Stimulated activated CD4-positive, alpha-beta T cell treated with anti-CD3 and anti-CD28 coated beads, Interleukin-15, amount 100 ng/mL, for 48 hours (primary cell): ENCODE measurements at regions not wholly inside any gene's neighbourhood (a gene's known extent, or its start where the extent isn't known, plus 50 kb on each side); places are given as distances from the start of the nearest gene placed in this dataset.

ENCODE experiments used
- DNase-seq, 2 donors: peaks; one replicate each; pipeline ENCODE4 v3.0.0-alpha.2; 2020; ENCODE audit warnings: low read depth in 2 of 2

DNA sequence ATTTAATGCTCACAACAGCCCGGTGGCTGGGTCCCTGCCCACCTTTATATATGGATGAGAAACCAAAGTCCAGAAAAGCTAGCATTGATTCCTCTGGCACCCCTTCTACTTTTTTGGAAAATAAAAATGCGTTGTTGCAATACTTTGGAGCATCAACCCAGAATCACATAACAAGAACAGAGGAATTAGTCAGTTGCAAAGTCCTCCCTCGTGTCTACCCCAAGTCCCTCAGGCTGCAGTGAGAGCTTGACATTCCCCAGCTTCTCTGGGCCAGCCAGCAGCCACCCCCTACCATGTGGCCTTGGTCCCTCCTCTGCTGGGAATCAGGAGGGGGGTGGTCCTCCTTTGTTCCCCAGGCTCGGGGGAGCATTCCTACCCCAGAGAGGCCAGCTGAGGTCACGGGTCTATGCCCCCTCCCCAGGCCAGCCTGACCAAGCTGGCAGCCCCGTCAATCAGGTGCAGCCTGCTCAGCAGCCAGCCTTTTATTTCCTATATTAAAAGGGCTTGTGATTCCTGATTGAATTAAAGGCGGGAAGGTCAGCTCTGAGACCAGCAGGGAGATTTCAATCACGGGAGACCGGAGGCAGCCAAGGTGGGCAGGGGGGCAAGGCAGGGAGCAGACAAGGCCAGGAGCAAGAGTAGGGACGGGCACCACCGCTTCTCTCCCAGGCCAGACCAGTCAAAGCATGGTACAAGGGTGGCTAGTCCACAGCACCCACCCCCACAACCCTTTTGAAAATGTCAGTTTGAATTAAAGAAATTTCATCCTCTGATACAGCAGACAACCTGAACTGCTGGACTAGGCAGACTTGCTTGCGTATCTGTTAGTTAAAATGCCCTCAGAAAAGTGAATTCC is 158.9 kb downstream of the MRPL14 start:
- DNase-seq = no peak

DNA sequence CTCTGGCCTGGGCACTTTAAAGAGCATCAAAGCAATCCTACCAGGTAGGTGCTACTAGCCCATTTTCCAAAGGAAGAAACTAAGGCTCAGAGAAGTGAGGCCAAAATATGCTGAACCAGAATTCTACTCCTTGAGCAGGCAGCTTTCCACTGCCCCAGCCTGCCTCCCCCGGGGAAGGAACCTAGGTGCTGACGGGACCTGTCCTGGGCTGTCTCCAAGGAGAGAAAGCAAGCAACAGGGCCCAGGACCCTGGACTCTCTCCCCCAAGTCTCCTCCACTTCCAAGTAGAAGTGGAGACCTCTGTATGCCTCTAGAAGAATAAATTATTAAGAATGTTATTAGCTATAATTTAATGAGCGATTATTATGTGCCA is 159.5 kb downstream of the MRPL14 start:
- DNase-seq = no peak

DNA sequence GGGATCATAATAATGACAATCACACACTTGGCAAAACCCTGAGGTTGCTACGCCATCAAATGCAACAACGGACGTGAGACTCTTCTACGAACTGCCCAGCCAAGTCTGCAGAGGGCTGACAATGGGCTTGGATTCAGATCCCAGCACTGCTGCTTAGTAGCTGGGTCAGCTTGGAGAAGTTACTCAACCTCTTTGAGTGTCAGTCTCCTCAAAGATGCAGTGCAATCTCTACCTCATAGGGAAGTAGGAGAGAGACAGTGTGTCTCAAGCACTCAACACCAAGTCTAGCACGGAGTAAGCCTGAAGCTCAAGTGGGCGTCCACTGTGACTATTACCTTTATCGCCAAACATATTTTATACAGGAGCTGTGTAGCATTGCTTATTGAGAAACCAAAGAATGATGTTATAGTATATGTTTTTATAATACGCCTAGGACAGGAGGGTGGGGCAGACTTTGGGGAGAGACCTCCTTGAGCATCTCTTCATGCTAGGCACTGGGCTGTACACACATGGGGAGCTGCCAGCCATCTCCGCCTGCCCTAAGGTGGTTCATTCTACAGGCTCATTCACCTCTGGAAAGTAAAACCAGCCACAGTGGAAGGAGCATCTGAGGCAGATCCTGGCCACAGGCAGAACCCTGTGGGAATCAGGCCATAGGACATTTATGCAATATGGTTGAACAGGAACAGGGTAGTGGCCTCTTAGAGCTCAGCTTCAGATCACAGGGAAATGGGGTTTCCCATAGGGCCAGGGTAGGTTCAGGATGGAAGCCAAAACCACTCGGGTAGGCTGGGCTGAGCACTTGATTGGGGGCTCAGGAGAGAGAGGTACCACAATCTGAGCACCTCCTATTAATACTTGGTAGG is 160.2 kb downstream of the MRPL14 start:
- no peak for DNase-seq

DNA sequence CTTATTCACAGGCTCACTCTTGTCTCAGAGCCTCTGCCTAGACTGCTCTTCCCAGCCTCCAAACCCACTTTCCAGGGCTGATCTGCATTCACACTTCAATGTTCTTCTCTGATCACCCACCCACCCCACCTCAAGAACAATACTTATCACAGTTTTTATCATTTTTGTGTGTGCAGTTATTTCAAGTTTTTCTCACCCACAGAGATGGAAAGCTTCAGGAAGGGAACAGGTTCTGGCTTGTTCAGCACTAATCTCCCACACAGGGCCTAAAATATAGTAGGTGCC is 160.9 kb downstream of the MRPL14 start:
- DNase-seq = no peak

DNA sequence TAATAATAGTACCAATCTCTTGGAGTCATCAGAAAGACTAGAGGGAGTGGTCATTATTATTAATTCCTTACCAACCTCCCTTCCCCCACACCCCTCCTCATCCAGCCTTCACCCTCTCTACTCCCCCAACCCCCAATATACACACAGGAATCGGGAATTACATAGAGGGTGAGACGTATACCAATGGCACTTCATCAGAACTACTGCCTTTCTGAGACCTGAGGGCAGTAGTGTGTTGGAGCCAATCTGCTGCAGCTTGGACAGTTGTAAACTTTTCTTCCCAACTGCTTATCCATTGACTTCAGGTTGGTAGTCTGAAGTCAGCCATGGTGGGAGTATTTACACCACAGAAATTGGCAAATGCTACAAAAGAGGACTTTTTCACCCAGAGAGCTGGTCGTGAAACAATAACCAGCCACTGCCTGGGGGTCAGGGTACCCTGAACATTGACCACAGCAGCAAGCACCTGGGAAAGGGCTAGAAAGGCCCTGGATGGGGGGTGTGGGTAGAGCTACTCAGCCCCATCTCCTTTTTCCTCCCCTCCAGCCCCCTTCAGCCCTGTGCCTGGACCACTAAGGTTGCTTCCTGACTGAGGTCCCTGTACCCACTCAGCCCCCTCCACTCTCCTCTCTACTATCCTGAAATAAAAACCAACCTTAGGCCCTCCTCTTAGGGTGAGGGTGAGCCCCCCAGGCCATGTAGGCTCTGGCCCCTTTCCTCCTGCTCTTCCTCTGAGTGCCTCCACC is 161.5 kb downstream of the MRPL14 start:
- DNase-seq = no peak

DNA sequence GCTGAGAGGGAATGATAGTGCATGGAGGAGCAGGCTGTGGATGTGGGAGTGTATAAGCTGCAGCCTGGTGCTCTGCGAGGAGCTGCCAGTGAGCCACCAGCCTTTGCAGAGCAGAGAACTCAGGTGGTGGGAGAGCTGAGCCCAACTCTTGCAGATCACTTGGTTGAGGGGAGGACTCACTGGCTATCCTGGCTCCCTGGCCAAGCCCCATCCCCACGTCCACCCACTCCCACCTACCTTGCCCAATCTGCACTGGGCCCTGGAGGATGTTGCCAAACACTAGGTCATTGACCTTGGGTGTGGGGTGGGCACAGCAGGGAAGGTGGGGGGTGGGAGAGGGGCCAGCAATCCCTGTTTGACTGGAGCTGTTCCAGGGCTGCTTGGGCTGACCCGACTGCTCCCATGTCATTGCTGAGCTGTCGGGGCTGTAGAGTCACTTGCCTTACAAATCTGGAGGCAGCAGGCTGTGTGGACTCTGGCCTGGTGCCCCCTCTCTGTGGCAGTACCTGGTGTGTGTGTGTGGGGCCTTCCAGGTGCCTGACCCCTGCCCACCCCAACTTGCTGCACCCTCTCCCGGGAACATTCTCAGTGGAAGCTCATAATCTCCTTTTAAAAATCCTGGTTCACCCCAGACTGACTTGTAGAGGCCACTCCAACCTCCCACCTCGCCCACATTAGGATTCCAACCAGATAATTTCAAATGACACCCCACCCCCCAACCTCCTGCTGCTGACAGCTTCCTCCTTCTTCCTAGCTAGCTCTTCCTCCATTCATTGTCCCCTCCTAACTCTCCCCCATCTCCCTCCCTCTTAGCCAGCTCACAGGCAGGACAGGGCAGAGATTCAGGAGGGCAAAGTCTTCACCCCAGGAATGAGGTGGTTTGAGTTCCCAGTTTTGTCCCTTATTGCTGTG is 162.3 kb downstream of the MRPL14 start:
- no peak for DNase-seq

DNA sequence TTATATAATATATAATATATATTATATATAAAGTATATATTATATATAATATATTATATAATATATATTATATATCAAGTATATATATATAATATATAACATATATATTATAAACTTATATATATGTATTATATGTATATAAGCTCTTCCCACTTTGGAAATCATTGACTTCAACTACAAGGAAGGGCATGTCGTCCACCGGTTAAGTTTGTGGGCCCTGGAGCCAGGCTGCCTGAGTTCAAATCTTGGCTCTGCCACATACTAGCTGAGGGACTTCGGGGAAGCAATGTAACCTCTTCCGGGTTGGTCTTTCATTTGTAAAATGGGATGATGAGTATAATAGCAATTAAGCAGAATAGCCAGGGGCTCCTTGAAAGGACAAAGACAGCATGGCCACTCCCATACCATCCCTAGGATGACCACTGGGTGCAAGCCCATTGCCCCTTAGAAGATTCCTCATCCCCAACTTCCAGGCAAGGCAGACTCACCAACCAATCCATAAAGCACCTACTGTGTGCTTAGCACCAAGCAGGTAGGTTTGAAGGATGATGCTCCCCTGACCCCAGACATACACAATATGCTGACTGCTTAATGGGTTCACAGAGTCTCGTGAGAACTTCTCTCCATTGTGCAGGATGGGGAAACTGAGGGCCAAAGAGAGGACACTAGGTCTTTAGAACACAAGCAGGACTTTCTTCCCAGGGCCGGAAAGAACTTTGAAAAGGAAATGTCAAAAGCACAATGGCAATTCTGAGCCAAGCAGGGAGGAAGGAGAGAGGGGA is 163.2 kb downstream of the MRPL14 start:
- no peak for DNase-seq

DNA sequence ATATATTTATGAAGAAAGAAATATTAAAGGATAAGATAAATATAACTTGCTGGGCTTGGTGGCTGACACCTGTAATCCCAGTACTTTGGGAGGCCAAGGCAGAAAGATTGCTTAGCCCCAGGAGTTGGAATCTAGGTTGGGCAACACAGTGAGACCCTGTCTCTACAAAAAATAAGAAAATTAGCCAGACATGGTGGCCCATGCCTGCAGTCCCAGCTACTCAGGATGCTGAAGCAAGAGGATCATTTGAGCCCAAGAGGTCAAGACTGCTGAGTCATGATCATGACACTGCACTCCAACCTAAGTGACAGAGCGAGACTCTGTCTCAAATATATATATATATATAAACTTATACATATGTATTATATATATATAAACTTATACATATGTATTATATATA is 164.0 kb downstream of the MRPL14 start:
- no peak for DNase-seq

DNA sequence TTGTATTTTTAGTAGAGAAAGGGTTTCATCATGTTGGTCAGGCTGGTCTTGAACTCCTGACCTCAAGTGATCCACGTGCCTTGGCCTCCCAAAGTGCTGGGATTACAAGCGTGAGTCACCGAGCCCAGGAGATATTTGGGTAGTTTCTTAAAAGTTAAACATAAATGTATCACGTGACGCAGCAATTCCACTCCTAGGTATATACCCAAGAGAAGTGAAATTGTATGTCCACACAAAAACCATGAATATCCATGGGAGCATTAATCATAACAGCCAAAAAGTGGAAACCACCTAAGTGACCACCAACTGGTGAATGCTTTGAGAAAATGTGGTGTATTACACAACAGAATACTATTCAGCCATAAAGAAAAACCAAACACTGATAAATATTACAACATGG is 164.8 kb downstream of the MRPL14 start:
- DNase-seq = no peak

DNA sequence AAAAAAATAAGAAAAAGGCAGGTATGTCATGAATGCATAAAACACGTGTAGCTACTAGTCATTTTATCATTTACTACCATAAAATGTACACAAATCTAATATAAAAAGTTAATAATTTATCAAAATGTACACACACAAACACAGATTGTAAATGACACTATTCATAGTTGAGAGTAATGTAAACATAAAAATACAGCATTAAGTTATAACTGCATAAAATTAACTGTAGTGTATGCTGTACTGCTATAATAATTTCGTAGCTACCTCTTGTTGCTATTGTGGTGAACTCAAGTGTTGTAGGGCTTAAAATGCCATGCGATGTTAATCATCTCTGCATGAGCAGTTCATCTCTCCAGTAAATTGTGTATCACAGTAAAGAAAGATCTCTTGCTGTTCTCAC is 170.0 kb downstream of the MRPL14 start:
- no peak for DNase-seq

DNA sequence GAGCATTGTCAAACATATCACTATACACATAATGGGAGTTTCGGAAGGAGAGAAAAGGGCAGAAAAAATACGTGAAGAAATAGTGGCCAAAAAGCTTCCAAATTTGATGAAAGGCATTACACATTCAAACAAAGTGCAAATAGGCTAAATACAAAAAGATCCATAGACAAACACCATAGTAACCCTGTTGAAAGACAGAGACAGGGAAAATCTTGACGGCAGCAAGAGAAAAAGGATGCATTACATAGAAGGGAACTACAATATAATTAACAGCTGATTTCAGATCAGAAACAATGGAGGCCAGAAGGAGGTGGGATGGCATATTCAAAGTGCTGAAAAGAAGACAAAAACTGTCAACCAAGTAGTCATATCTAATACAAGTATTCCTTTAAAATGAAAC is 170.8 kb downstream of the MRPL14 start:
- no peak for DNase-seq

DNA sequence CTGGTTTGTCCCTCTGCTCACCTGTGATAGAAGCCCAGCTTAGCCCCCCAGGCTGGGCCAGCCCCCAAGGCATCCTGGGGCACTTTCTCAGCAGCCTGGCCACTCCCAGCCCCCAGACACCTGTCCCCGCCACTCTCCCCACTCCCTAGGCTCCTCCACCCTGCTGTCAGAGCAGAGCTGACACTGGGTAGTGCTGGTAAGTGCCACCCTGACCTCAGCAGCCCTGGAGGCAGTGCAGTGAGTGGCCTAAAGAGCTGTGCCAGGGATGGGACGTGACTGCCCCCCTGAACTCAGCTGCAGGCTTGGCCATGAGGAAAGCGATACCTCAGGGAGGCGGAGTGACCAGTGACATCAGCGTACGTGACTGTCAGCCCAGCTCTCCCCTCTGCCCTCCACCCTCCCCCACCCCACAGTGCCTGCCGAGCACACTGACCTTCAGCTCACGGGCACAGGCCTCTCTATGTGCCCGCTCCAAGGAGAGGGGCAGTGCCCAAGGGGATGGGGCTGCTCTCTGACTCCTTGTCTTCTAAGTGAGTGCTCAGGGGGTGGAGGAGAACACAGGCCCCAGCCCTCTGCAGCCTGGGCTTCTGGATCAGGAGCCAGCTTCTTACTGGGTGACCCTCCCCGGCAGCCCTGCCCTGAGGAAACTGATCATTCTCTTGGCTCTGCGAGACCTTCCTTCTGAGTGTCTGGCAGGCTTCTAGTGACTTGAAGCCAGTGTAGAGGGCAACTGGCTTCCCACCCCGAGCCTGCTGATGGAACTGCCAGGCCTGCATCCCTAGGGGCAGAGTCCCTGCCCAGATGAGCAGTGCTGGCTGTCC is 172.7 kb downstream of the MRPL14 start:
- DNase-seq = no peak

DNA sequence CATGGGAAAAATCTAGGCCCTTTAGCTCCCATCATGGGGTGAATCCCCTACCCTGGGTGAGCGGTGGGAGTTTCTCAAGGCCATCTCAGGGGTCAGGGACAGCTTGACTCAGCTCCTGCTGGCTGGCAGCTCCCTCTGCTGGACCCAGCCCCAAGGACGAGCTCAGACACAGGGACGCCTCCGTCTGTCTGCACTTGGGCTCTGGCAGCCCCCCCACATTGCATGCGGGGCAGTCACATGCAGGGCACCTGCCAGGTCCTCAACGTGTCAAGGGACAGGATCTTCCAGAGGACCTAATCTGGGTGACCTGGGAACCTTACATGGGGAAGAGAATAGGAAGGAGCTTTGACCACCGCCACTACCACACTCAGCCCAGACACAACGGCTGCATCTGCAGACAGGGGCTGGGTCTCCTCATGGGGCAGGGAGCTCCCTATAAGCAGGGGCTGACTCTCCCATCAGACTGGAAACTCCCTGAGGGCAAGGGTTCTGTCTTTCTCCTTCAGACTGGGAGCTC is 173.4 kb downstream of the MRPL14 start:
- DNase-seq = no peak

DNA sequence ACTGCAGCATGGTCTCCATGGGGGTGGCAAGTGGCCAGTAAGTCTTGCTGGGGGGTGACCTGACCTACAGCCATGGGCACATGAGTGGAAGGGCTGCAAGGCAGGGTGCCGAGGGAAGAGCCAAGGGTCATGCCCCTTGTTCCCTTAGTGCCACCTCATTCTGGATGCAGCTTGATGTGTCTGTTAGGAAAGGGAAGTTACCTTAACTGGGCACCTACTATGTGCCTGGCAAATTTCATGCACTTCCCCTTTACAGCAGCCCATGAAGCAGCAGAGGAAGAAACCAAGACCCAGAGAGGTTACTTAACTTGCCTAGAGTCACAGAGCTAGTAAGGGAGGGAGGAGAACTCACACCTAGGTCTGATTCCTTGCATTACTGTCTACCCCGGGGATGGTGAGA is 174.0 kb downstream of the MRPL14 start:
- DNase-seq = no peak

DNA sequence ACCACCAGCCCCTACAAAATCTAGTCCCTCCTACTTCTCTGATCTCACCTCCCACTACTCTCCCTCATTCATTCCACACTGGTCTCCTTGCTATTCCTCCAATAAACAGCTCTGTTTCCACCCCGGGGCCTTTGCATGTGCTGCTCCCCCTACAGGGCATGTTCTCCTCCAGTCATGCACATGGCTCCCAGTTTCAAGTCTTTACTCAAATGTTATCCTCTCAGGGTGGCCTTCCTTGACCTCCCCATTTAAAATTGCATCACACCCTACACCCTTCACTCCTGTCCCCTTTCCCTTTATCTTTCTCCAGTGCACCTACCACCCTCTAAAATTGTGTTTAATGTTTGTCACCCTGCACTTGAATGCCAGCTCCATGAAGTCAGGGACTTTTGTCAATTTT is 174.5 kb downstream of the MRPL14 start:
- no peak for DNase-seq

DNA sequence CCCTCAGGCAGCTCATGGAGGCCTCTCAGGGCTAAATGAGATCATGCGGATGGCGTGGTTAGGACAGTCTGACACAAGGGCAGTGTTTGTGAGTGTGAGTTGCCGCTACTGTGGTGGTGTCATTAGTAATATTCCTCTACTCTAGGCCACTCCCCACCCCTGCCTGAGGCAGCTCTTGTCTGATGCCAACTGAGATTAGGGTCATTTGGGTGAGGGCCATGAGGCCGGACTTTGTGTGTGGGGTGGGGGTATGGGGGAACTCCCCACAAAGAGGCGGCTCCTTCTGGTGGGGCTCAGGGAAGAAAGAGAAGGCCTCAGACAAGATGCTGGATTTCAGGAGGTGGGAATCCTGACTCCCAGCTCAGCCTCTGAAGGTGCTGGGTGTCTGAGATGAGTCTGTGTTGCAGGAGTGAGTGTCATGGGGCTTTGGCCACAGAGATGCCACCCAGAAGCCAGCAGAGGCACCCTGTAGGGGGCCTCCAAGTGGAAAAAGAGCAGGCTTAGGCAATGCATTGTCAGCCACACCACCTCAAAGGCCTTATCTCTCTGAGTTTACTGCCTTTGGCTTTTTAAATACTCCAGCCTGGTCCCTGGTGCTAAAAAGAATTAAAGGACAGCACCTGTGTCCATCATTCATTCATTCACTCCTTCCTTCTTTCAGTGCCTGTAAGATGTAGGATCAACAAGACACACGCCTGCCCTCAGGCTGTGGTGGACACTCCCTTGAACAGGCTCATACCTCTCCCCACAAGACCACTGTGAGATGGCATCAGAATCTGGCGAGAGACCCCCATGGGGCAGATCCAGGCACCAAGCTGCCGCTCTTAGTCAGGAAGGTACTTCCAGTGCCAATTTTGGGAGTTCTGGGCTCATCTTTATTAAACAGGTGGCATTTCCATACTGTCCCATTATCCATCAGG is 175.2 kb downstream of the MRPL14 start:
- DNase-seq = no peak

DNA sequence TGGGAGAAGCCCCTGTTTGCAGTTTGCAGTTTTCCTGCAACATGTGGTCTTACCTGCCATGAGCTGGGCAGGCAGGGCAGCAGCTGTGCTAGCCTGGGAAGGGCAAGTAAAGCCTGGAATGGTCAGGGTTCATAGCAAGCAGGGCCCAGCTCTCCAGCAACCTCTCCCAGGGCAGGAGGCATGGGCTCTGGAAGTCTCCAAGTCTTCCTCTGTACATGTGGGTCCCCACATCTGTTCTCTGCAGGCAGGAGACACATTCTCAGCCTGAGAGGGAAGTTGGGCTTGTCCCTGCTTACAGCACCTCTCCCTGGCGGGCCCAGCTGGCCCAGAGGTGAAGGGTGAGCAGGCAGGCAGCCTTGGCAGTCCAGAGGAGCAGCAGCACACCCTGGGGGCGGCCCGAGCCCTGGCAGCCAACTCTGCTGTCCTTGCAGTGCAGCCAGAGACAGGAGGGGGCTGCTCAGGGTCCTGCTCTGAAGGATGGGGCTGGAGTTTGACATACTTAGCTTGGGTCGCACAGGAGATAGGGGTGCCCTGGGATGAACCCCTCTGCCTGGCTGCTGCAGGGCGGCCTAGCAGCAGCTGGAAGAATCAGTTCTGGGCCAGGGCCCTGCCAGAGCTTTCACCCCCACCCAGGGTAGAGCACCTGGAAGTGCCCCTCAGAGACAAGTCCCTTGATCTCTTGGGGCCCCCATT is 176.0 kb downstream of the MRPL14 start:
- DNase-seq = no peak

DNA sequence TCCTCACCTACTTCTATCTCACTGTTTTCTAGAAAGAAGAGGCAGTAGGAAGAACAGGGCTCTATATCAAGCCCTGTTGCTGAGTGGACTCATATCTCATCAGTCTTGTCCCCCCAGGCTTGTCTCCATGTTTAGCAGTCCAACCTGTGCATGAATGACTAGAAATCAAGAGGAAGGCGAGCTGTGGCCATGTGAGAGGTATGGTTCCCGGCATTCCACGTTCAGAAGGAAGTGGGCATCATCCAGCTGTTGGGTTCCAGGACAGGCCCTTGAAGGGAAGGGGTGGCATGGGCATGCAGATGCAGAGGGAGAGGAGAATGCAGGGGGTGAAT is 176.6 kb downstream of the MRPL14 start:
- no peak for DNase-seq
